ENCODE measurements at regions not wholly inside any gene's neighbourhood (a gene's known extent, or its start where the extent isn't known, plus 50 kb on each side); places are given as distances from the start of the nearest gene placed in this dataset.
"Not testable (repeated sequence)": the region's sequence is repeated elsewhere in the genome, so short reads cannot be mapped to it uniquely, and the experiment has no call there.

DNA sequence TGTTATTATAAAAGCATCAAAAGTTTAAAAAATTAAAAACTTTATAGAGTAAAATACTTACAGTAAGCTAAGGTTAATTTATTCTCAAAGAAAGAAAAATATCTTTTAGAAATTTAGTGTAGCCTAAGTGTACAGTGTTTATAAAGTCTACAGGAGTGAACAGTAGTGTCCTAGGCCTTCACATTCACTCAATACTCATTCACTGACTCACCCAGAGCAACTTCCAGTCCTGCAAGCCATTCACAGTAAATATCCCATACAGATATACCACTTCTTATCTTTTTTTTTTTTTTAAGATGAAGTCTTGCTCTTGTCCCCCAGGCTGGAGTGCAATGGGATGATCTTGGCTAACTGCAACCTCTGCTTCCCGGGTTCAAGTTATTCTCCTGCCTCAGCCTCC lies 73.1 kb upstream of the FST start:
- no peaks in the 10 kb centered on the region for H3K27me3 ChIP-seq
- no peak overlapping the region for H3K27ac ChIP-seq
- intact Hi-C loops (cut with DNase I) = no loop called here
- H3K9me3 ChIP-seq = no peaks in the 10 kb centered on the region
- no peak for ATAC-seq
- peaks cover 11% of the 10 kb centered on the region for H3K4me1 ChIP-seq
- no peak overlapping the region for H3K4me3 ChIP-seq
- H3K36me3 ChIP-seq = no peaks in the 10 kb centered on the region
- TF ChIP-seq, protein P1, sequence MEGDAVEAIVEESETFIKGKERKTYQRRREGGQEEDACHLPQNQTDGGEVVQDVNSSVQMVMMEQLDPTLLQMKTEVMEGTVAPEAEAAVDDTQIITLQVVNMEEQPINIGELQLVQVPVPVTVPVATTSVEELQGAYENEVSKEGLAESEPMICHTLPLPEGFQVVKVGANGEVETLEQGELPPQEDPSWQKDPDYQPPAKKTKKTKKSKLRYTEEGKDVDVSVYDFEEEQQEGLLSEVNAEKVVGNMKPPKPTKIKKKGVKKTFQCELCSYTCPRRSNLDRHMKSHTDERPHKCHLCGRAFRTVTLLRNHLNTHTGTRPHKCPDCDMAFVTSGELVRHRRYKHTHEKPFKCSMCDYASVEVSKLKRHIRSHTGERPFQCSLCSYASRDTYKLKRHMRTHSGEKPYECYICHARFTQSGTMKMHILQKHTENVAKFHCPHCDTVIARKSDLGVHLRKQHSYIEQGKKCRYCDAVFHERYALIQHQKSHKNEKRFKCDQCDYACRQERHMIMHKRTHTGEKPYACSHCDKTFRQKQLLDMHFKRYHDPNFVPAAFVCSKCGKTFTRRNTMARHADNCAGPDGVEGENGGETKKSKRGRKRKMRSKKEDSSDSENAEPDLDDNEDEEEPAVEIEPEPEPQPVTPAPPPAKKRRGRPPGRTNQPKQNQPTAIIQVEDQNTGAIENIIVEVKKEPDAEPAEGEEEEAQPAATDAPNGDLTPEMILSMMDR (IDR thresholded peaks at IDR 0.05) = no peak
- no peak for DNase-seq

DNA sequence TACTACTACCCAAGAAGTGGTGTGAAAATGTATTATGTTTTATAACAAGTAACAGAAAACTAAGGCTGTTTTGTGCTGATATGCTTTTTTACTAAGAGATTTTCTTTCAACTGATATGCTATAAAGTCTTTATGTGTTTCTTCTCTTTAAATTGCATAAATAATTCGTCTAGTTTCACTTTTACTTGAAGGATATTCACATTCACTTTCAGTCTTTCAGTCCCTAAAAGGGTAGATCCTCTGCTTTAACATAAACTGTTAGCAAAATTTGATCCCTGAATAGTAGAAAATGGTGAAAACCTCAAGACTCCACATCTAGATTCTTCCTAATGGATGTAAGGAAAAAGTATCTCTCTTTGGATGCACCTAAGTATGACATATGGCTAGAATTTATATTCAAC lies 69.0 kb upstream of the FST start:
- H3K4me1 ChIP-seq = no peaks in the 10 kb centered on the region
- H3K27me3 ChIP-seq = no peaks in the 10 kb centered on the region
- no peaks in the 10 kb centered on the region for H3K9me3 ChIP-seq
- ATAC-seq (no peak), DNase-seq (no peak)
- H3K27ac ChIP-seq = no peak overlapping the region
- no peak overlapping the region for H3K4me3 ChIP-seq
- no peaks in the 10 kb centered on the region for H3K36me3 ChIP-seq
- TF ChIP-seq, protein P1 (IDR thresholded peaks at IDR 0.05) = no peak
- intact Hi-C loops (cut with DNase I) = no loop called here

DNA sequence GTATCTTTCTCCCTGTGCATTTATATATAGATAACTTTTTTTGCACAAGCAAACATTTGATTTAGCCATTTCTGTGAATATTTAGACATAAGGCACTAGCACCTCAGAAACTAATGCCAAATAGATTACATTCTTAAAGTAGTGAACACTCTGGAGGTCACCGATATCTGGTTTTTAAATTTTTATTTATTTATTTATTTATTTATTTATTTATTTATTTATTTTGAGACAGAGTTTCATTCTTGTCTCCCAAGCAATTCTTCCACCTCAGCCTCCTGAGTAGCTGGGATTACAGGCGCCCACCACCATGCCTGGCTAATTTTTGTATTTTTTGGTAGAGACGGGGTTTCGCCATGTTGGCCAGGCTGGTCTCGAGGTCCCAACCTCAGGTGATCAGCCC lies 67.9 kb upstream of the FST start:
- H3K27ac ChIP-seq; H3K4me3 ChIP-seq; H3K36me3 ChIP-seq; H3K9me3 ChIP-seq; ATAC-seq; H3K27me3 ChIP-seq; intact Hi-C loops (cut with DNase I); DNase-seq; H3K4me1 ChIP-seq: not testable (repeated sequence)

DNA sequence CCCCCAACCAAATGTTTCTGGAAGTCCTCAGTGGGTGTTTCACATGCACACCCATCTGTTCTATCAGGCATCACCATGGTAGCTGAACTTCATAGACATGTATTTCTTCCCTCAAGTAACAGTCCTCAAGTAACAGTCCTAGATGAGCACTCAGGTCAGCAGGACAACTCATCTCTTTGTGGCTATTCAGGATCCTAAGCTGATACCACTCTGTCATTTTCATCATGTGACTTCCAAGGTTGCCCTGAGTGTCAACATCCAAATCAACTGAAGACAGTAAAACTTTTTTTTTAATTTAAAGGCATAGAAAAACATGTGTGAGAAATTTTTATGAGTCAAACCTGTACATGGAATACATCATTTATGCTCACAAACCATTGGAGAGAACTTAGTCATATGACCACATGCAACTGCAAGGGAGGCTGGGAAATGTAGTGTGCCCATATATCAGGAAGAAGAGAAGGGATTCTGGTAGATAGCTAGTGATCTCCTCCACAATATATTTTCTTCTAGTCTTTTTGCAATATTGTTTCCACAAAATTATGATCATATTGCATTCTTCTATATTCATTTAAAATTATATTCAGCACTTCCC lies 64.2 kb upstream of the FST start:
- no peaks in the 10 kb centered on the region for H3K36me3 ChIP-seq
- H3K27ac ChIP-seq = no peak overlapping the region
- no peak overlapping the region for H3K4me3 ChIP-seq
- no peak for DNase-seq
- intact Hi-C loops (cut with DNase I) = no loop called here
- no peak for ATAC-seq
- TF ChIP-seq, protein P1 (IDR thresholded peaks at IDR 0.05) = no peak
- no peaks in the 10 kb centered on the region for H3K4me1 ChIP-seq
- no peaks in the 10 kb centered on the region for H3K9me3 ChIP-seq
- H3K27me3 ChIP-seq = no peaks in the 10 kb centered on the region

DNA sequence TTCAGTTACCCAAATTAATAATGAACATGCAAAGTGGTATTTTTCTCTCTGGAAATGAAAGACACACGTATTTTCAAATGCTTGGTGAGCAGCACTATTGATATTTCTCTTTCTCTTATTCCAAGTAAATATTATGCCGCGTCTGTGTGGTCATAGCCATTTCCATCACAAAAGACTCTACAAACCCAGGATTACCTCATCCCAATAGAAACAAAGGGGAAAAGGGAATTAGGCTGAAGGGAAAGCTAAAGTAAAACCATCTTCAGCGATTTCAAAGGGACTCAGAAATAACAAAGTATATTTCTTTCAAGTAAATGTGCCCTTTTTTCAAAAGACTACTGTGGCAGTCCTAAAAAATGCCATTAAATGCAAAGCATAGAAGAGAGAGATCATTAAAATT lies 62.0 kb upstream of the FST start:
- Histone ChIP-seq H3K4me3 (no peak overlapping the region), H3K27ac (no peak overlapping the region), H3K36me3 (no peaks in the 10 kb centered on the region), H3K4me1 (no peaks in the 10 kb centered on the region), H3K27me3 (no peaks in the 10 kb centered on the region), H3K9me3 (no peaks in the 10 kb centered on the region)
- TF ChIP-seq, protein P1 (IDR thresholded peaks at IDR 0.05) = no peak
- DNase-seq = no peak
- intact Hi-C loops (cut with DNase I) = no loop called here
- ATAC-seq = no peak

DNA sequence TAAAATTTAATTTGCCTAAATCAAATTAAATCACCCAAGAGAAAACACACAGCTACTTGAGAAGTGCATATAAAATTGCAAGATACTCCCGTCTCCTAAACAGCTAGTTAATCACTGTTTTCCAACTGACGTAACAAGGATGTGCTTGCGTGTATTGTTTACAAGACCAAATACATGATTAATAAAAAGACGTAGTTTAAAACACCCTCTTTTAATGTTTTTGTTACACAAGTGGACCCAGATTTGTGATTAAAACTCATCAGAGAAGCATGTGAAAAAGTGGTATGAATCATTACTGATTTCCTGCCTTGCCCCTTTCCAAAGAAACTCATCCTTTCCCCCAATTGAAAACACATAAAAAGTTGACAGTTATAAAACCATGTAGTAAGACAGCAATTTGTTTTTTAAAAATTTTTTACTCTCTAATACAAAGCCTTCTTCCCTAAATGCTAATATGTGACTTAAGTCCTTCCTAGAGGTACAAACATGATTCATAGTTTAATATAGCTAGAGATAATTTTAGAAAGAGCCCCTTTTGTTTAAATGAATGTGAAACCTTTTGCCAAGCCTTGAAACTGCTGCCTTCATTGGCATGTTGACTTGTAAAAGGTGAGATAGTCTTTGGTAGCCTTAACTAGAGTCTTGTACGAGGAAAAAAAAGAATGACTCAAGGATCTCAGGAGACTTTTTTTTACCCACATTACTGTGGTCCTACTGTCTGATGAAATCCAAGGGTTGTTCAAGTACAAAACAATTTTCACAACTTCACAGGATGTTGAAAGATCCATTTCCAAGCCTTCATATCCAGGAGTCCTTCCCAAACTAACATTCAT lies 61.4 kb upstream of the FST start:
- TF ChIP-seq, protein P1 (IDR thresholded peaks at IDR 0.05) = no peak
- ATAC-seq = no peak
- no peak overlapping the region for H3K27ac ChIP-seq
- H3K4me1 ChIP-seq = no peaks in the 10 kb centered on the region
- intact Hi-C loops (cut with DNase I) = no loop called here
- no peak overlapping the region for H3K4me3 ChIP-seq
- H3K27me3 ChIP-seq = no peaks in the 10 kb centered on the region
- no peak for DNase-seq
- H3K9me3 ChIP-seq = no peaks in the 10 kb centered on the region
- H3K36me3 ChIP-seq = no peaks in the 10 kb centered on the region
